PFSK-1 (cell line): ENCODE measurements at regions not wholly inside any gene's neighbourhood (a gene's known extent, or its start where the extent isn't known, plus 50 kb on each side); places are given as distances from the start of the nearest gene placed in this dataset.

Experiments
- FOXP2 ChIP-seq: optimal IDR thresholded peaks from 2 replicates; pipeline ENCODE3; 2011; ENCODE audit warnings: borderline replicate concordance, control low read depth, inconsistent platforms; ENCODE audit not compliant: insufficient read depth; ENCODE audit errors: extremely low read length, extremely low read depth
- POLR2AphosphoS5 ChIP-seq: IDR thresholded peaks from 2 replicates; pipeline ENCODE4 v1.6.1; 2012; ENCODE audit warnings: low read depth, mild to moderate bottlenecking, control low read depth, low read length, moderate library complexity
- SIN3A ChIP-seq: IDR thresholded peaks from 2 replicates; pipeline ENCODE4 v1.6.1; 2012; ENCODE audit warnings: mild to moderate bottlenecking, low read length, moderate library complexity, borderline replicate concordance; ENCODE audit not compliant: insufficient read depth
- TAF1 ChIP-seq: IDR thresholded peaks from 2 replicates; pipeline ENCODE4 v1.6.1; 2012; ENCODE audit warnings: low read length, control low read depth, borderline replicate concordance; ENCODE audit not compliant: insufficient read depth
- TF ChIP-seq, protein P1 (sequence below), 2 experiments: IDR thresholded peaks; 2 replicates each; pipeline versions ENCODE4 v1.6.1 to v1.8.0; 2011 to 2012; ENCODE audit warnings: low read depth in 2 of 2, low read length in 2 of 2, control low read depth in 1 of 2, inconsistent platforms in 1 of 2, mild to moderate bottlenecking in 1 of 2, moderate library complexity in 1 of 2; ENCODE audit not compliant: insufficient read depth in 1 of 2

DNA sequence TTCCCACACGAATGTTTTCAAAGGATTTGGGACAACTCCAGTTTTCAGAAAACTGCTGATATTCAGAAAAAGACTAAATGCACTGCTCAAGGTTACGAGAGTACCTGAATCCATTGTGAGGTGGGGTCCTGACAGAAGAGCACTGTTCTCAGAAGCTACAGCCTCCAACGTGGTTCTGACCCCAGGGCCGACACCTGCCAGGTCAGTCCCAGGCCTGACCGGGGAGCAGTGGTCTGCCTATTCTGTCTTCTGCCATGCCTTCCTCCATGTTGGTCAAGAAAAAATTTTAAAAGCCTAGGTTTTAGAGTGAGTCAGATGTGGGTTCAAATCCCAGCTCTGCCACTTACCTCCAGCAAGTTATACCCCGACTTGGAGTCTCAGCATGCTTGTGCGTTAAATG is 212.3 kb downstream of the BCL11A start:
- TF ChIP-seq SIN3A (no peak), TAF1 (no peak)

DNA sequence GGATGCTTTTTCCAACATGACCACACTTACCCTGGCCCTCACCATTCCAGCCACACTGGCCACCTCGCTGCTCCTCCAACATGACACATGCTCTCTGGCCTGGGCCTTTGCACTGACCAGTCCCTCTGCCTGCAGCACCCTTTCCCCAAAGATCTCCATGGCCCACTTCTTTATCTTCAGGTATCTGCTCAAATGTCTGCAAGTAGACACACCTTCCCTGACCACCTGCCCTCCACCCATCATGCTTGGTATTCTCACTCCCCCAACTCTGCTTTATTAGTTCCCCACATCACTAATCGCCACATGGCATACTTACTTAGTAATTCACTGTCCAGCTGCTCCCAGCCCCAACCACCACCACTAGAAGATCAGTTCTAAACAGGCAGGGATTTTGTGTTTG is 214.2 kb downstream of the BCL11A start:
- no peak for TF ChIP-seq FOXP2
- TF ChIP-seq SIN3A = no peak
- TF ChIP-seq, protein P1, sequence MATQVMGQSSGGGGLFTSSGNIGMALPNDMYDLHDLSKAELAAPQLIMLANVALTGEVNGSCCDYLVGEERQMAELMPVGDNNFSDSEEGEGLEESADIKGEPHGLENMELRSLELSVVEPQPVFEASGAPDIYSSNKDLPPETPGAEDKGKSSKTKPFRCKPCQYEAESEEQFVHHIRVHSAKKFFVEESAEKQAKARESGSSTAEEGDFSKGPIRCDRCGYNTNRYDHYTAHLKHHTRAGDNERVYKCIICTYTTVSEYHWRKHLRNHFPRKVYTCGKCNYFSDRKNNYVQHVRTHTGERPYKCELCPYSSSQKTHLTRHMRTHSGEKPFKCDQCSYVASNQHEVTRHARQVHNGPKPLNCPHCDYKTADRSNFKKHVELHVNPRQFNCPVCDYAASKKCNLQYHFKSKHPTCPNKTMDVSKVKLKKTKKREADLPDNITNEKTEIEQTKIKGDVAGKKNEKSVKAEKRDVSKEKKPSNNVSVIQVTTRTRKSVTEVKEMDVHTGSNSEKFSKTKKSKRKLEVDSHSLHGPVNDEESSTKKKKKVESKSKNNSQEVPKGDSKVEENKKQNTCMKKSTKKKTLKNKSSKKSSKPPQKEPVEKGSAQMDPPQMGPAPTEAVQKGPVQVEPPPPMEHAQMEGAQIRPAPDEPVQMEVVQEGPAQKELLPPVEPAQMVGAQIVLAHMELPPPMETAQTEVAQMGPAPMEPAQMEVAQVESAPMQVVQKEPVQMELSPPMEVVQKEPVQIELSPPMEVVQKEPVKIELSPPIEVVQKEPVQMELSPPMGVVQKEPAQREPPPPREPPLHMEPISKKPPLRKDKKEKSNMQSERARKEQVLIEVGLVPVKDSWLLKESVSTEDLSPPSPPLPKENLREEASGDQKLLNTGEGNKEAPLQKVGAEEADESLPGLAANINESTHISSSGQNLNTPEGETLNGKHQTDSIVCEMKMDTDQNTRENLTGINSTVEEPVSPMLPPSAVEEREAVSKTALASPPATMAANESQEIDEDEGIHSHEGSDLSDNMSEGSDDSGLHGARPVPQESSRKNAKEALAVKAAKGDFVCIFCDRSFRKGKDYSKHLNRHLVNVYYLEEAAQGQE (IDR thresholded peaks at IDR 0.05; ENCODE audit: insufficient read depth in 1 of 2, low read depth in 2 of 2, low read length in 2 of 2) = no peak
- TF ChIP-seq POLR2AphosphoS5 = no peak
- no peak for TF ChIP-seq TAF1

DNA sequence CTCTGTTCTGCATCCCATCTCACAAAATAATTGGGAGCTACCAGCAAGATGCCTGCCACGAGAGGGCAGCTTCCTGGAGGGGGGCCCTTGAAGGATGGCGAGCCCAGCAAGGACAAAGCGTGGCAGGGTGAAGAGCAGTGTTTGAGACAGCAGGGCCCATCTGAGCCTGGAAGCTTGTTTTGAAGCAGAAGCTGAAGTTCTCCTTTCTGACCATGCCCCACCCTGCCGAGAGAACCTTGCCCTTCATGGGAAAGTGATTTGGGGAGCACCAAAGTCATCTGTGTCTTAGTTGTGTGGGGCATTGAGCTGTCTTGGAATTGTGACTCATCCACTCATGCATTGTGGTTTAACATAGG is 216.3 kb downstream of the BCL11A start:
- TF ChIP-seq TAF1 (no peak), POLR2AphosphoS5 (no peak), SIN3A (no peak), FOXP2 (no peak)
- TF ChIP-seq, protein P1 (IDR thresholded peaks at IDR 0.05; ENCODE audit: insufficient read depth in 1 of 2, low read depth in 2 of 2, low read length in 2 of 2) = no peak

DNA sequence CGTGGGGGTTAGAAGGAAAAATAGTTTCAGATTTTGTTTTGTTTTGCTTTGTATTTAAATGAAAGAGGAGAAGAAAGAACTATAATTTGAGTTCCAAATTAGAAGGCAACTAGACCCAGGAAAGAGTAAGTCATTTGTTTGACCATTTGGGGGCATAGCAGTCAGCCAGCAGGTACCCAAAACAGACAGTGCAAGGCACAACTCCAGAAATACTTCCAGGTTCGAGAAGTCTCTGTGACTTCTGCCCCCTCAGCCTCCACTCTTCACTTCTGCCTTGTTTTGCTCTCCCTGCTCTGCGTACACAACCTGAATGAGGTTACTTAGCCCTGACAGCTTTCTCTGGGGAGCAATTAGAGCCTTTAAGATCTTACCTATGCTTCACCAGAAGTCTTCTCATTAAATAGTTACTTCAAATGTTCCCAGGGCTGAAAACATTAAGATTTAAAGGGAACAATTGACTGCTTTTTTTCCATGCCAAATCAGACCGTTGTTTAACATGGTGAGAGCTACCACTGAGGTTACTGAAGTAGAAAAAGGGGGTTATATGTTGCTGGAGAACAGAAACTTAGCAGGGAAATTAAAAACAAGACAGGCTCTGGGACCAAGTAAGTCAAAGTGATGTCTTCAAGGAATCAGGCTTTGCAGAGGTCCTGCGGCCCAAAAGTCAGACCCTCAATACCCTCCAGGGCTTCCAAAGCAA is 216.9 kb downstream of the BCL11A start:
- no peak for TF ChIP-seq FOXP2
- no peak for TF ChIP-seq SIN3A
- no peak for TF ChIP-seq POLR2AphosphoS5
- TF ChIP-seq TAF1 = no peak
- TF ChIP-seq, protein P1 (IDR thresholded peaks at IDR 0.05; ENCODE audit: insufficient read depth in 1 of 2, low read depth in 2 of 2, low read length in 2 of 2) = no peak

DNA sequence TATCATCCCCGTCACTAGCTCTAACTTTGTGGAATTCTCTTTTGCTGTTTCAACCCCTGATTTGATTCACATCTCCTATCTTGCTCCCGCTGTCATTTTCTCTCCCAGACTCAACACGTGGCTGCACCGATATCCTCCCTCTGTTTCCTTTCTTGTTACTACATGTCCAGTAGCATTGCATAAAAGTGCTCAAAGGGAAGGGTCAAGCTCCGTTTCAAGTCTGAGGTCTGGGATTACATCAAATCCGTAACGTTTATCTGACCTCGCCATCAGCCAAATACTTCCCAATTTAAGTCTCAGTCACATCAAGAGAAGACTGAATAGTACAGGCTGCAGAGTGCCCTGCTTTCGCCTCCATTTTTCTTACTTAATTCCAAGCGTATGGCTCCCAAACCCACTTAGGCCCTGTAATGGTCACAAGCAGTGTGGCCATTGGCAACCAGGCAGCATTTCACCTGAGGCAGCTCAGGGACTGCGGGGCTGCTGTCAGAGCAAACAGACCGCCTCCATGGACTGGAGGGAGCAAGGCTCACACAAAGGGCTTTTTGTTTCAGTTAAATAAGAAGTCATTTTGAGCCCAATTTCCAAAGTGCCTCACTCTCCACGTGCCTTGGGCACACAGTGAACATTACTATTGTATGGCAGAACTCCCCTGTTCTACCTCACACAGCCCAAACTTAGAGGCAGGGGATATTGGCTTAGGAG is 217.8 kb downstream of the BCL11A start:
- no peak for TF ChIP-seq POLR2AphosphoS5
- TF ChIP-seq, protein P1 (IDR thresholded peaks at IDR 0.05; ENCODE audit: insufficient read depth in 1 of 2, low read depth in 2 of 2, low read length in 2 of 2) = no peak
- TF ChIP-seq SIN3A = no peak
- no peak for TF ChIP-seq FOXP2
- no peak for TF ChIP-seq TAF1
